IPS-NIHi7 (cell line): ENCODE measurements at regions not wholly inside any gene's neighbourhood (a gene's known extent, or its start where the extent isn't known, plus 50 kb on each side); places are given as distances from the start of the nearest gene placed in this dataset.
"Not testable (repeated sequence)": the region's sequence is repeated elsewhere in the genome, so short reads cannot be mapped to it uniquely, and the experiment has no call there.

Experiments
- DNase-seq: peaks from one replicate; pipeline ENCODE4 v3.0.0; 2012; ENCODE audit warnings: mixed read lengths; ENCODE audit errors: extremely low spot score

DNA sequence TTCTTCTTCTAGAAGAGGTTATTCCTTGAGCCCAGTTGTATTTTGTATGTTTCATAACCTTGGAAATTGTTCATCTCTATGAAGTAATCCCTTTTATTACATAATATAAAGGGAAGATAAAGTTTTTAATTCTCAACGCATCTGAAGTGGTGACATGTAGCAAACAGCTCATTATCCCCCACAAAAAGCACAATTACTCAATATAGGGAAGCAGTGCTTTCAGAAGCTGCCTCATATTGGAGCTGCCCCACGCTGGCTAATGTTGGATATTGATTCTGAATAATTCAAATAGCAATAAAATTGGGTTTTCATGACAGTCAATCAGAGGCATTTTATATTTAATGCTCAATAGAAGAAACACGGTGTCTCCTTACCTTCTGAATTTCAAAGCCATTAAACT, 604.3 kb upstream of the RBFOX1 start:
- no peak for DNase-seq

DNA sequence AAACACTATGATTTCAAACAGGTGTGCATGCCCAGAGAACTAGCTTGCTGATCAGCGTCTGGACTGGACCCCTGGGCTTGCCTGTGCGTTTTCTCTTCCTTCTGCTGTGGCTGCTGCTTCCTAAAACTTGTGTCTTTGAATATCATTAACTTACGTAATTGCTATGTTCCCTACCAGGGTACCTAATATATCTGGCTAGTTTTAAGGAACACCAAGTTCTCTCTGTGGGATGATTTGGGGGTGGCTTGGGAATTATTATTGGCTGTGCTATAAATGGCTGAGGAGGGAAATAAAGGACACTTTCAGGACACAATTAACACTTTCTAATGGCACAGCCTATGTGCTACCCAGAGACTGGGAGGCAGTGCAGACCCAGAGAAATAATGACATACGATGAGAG, 606.0 kb upstream of the RBFOX1 start:
- no peak for DNase-seq

DNA sequence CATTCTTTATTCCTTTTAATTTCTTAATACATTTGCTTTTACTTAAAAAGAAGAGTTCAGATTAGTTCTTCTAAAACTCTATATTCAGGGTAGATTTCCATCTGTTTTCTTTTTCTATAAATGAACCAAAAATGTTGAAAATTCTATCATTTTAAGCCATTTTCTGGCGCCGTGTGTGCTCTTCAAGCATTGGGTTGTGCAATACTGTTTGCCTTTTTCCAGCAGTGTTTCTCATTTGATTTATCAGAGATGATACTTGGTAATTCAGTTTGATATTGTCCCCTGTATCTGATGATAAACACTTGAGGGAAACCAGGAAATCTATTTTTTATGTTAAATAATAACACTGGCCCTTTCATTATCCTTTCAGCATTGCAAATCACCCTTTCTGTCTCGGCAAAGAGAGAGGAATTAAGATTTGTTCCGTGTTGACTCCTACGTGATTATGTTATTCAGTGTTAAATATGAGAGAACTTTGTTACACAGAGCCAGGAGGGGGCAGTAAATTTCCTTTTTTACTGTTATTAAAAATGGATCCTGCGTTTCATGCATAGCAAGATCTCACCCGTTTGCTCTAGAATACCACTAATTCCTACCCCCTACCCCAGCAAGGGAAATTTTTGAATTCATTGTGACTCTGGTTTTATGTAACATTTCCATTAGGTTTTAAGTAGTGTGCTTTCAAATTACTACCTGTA, 606.9 kb upstream of the RBFOX1 start:
- DNase-seq: no peak

DNA sequence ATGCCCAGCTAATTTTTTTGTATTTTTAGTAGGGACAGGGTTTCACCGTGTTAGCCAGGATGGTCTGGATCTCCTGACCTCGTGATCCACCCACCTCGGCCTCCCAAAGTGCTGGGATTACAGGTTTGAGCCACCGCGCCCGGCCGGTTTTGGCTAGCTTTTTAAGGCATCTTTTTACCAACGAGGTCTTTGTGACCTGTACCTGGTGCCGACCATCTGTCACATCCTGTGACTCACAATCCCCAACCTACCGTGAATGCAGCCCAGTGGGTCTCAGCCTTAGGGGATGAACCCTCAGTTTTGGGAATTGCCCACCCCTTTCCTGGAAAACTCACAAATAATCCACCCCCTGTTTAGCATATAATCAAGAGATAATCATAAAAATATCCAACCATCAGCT, 607.4 kb upstream of the RBFOX1 start:
- not testable (repeated sequence) for DNase-seq

DNA sequence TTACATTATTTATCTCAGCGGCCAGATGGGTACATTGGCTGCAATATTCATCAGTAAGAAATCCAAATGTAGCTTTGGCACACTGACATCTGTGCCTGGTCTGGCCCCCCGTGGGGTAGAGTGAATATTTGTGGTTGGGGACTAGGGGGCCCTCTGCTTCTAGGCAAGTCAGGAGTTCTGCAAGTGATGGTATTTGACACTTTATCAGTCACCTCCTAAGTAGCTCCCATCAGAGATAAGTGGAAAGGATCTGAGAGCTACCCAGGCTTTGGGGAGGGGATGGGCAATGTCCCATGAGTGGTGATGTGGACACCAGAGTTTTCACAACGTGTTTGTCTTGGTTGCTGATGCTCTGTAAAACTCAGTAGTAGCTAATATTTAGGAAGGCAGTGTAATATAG, 609.9 kb upstream of the RBFOX1 start:
- DNase-seq: no peak

DNA sequence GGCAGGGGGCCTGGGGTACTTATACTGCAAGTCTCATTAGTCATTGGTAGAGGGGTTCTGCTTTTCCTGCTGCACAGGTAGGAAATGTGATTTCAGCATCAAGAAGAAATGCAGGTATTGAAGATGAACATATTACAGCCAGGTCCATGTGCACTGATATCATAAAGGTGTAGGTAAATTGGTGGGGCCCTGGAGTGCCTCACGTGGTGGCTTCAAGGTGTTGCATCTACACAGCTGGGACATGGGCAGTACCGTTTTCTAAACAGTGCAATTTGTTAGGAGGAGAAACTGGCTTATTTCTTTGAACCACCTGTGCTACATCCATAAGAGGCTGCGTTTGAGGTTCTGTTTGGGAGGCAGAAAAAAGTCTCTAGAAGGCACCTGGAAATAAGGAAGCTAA, 618.1 kb upstream of the RBFOX1 start:
- DNase-seq: no peak

DNA sequence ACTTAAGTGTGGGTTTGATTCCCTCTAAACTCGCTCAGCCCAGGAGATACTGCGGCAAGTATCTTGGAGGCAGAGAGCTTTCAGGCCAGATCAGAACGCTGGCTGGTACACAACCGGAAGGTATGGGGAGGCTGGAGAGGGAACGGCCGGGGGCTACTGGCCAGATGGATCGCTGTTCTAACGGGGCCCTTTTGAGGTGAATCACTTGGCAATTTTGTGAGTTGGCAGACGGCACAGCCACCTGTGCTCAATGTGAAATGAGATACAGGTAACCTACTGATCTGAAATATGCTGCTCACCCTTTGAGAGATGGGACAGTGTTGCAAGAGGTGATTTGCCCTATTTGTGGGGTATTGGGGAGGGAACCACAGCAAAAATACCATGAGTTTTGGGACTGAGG, 622.9 kb upstream of the RBFOX1 start:
- DNase-seq: no peak

DNA sequence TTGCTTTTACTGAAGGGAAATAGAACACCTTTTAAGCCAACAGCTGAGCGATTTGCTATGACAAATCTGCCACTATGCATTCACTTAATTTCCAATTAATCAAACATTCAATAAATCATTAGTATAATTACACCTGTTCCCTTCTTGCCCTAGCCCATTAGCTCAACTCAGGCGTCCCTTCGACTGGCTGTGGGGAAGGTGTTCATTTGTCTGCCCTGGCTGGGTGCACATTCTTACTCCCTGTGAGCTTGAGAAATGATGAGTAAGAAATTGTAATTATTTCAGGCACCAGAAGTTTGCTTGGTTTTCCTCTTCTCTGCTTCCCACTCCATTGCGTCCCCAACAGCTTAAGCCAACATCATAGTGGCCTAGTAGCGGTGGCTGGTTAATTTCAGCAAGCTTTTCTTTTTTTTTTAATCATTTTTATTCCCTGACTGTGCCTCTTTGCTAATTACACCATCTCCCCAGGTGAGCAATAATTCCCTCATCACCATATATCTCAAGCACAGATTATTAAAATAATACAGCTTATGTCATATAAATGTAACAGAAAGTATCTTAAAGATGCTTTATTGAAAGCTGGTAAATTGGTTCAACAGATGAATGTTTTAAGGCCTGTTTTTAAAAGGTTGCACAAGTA, 623.9 kb upstream of the RBFOX1 start:
- no peak for DNase-seq

DNA sequence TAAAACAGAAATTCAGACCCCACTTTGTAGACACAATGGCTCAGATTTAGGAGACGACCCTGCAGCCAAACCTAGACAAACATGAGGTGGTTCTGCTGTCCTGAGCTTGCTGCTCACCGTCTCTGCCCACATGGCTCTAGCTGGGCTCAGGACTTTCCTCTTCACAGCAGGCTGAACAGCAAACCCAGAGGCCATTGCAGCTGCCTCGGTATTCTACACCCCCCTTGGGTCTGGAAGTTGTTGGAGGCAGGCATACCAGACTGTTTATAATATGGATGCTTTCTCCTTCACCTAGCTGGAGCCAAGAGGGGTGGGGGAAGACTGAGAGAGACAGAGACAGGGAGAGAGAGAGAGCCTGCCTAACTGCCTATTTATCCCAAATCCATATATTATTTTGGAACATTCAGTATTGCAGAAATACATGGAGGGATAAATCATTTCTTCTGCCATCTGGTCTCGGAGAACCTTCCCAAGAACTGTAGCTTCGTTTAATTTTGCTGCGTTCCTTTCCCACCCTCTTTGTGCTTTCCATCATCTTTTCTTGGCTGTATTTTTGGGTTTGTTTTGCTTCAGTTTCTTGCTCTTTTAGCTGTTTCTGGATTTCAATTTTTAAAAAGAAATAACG, 628.2 kb upstream of the RBFOX1 start:
- no peak for DNase-seq

DNA sequence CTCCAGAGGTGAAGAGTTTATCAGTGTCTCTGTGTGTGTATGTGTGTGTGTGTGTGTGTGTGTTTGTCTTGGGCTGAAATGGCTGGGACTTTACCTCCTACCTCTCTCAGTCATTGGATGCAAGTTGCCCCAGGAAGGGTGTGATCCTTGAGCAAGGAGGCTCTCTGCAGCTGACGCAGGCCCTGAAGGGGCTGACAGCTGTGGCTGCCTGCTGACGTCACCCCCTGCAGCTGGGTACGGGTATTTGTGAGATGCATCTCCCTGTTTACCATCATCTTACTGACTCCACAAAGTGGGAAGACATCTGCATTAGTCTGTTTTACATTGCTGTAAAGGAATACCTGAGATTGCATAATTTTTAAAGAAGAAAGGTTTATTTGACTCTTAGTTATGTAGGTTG, 631.5 kb upstream of the RBFOX1 start:
- DNase-seq: no peak

DNA sequence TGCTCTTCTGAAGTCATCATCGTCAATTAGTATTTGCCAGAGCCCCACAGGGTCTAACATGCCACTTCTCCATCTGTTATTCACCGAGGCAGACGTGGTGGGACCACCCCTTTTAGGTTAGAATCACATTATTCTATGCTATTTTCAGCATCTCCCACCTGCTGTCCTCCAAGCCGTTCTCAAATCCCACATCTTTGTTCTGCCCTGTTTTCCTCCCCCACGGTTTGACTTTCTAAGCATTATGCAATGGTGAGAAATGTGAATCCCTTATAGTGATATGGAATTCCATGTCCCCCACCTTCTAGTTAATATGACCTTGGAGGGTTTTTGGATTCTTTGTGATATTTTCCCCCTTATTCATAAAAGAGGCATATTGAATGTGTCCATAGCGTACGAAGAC, 634.1 kb upstream of the RBFOX1 start:
- no peak for DNase-seq

DNA sequence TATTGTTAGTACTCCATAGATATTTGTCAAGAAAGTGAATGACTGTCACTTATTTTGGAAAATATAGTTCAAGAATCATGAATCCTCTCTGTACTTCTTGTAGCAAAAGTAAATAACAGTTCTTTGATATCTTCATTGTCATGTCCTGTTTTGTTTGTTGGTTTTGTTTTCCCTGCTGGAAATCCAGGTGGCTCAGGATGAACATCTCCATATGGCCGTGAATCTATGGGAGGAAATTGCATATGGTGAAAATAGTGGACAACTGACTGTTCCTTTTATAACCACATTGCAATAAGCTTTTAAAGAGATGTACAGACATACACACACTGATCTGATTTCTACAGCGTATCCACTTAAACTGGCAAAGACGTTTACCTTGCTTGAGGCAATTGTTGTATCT, 637.0 kb upstream of the RBFOX1 start:
- DNase-seq: no peak

DNA sequence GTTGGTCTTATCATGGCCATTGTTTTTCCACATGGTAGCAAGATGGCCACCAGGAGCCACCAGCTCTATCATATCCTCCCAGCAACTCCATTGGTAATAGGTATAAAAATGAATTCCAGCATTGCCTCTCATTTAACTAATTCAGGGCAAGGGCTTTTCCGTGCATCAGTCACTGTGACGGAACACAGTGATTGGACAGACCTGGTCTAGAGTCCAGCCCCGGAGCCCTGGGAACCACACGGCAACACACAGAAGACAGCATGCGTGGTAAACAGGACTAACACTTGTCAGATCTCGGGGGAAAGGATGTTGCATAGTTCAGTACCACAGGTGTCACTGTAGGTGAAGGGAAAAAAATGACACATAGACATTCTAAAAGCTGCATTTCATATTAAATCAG, 638.0 kb upstream of the RBFOX1 start:
- DNase-seq: no peak

DNA sequence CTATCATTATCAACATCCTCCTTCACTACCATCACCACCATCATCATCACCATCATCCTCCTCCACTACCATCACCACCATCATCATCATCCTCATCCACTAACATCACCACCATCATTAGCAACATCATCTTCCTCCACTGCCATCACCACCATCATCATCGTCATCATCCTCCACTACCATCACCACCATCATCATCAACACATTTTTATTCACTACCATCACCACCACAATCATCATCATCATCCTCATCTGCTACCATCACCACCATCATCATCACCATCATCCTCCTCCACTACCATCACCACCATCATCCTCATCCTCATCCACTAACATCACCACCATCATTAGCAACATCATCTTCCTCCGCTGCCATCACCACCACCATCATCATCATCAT, 639.2 kb upstream of the RBFOX1 start:
- DNase-seq: not testable (repeated sequence)

DNA sequence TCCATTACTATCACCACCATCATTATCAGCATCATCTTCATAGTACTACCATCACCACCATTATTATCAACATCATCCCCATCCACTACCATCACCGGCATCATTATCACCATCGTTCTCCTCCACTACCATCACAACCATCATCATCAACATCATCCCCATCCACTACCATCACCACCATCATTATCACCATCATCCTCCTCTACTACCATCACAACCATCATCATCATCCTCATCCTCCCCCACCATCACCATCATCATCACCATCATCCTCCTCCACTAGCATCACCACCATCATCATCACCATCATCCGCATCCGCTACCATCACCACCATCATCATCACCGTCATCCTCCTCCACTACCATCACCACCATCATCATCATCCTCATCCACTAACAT, 639.8 kb upstream of the RBFOX1 start:
- no peak for DNase-seq

DNA sequence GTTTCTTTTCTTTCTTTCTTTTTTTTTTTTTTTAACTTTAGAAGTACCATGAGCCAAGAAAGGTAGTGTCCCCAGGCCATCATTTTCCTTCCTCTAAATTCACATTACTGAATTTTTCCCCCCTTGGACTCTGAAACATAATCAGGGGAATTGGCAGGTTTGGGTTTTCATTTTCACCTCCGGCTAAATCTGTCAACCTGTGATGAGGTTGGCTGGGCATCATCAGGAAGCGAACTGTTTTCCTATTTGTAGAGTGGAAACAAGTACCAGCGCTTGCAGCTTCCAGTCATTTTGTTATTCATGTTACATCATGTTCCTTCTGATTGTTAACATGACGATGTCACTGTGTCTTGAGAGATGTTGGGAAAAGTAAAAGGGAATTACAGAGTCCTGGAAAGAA, 641.9 kb upstream of the RBFOX1 start:
- DNase-seq: no peak

DNA sequence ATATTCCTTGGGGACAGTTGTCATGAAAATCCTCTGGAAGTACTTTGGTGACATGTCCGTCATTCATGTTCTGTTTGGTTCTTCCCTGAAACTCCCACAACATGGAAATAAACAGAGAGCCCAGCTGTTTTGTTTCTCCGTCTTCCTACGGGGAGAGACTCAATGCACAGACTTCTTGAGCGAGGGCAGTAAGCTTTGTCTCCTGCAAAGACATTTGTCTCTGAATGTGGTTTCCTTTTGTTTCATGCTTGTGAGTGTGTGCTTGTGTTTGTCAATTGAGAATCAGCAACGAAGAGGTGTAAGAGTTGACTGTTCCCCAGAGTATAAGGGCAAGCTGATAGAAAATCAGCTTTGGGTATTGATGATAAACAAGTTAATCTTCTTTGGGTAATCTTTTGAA, 643.0 kb upstream of the RBFOX1 start:
- DNase-seq: no peak

DNA sequence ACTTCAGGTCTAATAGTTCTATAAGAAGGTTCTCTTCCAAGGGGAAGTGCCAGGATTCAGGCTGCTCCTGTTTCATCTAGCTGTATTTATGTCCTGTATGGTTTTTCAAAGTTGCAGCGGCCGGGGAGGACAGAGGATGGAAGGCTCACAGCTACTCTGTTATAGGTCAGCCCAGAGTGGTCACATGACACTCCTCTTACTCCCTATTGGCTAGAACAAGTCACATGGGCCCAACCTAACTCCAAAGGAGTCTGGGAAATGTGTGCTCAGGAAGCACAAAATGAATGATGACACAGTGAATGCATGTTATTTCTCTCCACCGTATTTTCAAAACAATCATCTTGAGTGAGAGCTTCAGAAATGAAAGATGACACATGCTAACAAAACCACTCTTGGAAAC, 645.1 kb upstream of the RBFOX1 start:
- DNase-seq: no peak

DNA sequence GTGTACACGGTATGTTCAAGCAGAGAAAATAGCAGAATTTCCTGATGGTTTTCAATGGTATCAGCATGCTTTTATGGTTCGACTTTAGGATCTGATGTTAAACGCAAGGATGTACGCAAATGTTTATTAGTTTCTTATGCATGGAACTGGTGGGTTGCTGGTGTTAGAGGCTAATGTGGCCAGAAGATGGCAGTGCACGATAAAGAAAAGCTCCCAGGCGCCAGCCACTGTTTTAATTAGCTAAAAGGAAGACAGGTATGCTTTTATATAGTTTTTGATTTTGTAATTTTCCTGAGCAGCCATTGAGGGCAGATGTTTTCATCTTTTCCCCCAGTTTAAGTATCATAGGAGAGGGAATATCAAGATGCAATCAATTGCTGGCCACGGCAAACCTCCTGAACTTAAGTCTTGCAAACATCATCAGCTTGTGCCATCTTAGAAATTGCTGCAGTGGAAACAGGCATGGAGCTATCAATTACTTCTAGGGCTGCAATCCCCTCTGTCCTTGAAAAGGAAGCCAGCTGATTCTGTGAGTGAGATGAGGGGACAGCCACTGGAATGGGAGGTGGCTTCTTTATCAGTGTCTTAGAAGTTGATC, 648.5 kb upstream of the RBFOX1 start:
- DNase-seq: no peak

DNA sequence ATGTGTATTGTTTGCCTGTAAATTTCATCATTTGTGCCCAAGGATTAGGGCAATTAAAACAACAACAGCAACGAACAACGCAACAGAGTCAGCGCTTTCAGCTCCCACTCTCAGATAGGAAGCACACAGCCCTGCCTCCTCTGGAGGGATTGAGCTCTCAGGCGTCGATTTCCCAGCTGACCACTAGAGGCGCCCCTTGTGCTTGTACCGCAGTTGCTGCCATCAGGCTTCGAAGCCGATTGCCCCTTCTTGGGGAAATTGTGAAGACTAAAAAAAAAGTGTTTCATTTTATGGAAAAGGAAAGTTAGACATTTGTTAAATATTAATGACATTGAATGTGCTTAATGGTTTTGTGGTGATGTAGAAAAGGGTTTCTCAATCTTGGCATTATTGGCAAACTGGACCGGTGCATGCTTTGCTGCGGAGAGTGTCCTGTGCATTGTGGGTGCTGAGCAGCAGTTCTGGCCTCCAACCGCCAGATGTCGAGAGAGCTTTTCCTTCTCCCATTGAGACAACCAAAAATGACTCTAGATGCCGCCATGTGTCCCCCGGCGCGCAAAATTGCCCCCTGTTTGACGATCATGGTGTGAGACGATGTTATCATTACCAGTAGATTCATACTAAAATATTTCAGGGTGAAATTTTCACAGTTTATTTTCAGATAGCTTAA, 650.4 kb upstream of the RBFOX1 start:
- DNase-seq: peak; percentile 26

DNA sequence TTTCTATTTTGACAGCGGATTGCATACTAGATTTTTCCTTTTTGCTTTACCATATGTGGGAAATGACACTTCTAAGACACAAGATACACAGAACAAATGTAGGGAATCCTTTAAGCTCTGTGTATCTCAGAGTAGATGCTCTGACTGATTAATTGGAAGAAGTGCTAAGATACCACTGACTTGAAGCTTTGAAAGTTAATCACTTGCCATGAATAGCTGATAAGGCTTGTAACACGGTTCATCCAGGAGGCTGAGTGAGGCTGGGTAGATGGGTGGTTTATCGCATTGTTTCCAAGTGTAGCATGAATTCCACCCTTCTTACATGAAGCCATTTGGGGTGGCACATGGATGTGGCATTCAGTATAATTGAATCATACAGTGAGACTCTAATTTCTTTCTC, 654.1 kb upstream of the RBFOX1 start:
- no peak for DNase-seq

DNA sequence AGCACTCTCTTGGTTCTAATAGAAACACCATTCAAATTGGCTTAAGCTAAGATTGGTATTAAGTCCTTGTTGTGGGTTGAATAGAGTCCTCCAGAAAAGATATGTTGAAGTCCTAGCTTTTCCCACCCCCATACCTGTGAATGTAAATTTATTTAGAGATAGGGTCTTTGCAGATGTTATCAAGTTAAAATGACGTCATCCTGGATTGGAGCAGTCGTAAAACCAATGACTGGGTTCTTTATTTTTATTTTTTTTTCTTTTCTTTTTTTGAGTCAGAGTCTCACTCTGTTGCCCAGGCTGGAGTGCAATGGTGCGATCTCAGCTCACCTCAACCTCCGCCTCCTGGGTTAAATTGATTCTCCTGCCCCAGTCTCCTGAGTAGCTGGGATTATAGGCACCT, 658.6 kb upstream of the RBFOX1 start:
- DNase-seq: no peak

DNA sequence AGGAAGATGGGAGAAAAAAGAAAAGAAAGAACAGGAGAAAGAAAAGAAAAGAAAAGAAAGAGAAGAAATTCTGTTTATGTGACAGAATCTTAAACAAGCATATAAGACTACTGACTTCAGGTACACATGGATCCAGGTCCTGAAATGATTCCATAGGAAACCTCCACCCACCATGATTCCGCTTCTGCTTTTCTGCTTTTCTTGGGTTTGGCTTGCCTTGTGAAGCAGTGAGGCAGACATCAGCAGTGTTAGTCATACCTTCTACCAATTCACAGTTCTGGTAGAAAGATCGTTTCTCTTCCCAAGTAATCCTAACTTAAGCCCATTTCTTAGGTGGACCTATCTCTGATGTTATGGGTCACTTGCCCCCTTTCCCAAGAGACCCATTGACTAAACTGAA, 660.1 kb upstream of the RBFOX1 start:
- no peak for DNase-seq
